CD4-positive, CD25-positive, alpha-beta regulatory T cell (primary cell): ENCODE measurements at regions not wholly inside any gene's neighbourhood (a gene's known extent, or its start where the extent isn't known, plus 50 kb on each side); places are given as distances from the start of the nearest gene placed in this dataset.

ENCODE experiments used
- ATAC-seq, 2 donors: fragments of 150-1000 bp; cut with Tn5 transposase; one replicate each; pipeline ENCODE4 v1.10.0; 2021; ENCODE audit warnings: low read depth in 2 of 2, moderate number of reproducible peaks in 2 of 2, moderate library complexity in 1 of 2
- DNase-seq, 3 donors: peaks; one replicate each; pipeline versions ENCODE4 v3.0.0 to v3.0.0-alpha.2; 2012 to 2022; ENCODE audit warnings: mixed read lengths in 1 of 3
- H3K27ac ChIP-seq: one replicate; pipeline ENCODE4 v1.7.0; 2013; ENCODE audit warnings: mild to moderate bottlenecking, low read length; ENCODE audit not compliant: insufficient read depth, poor library complexity, severe bottlenecking
- H3K27me3 ChIP-seq: one replicate; pipeline ENCODE4 v1.7.0; 2013; ENCODE audit warnings: low read length; ENCODE audit not compliant: control insufficient read depth, insufficient read depth
- H3K36me3 ChIP-seq: one replicate; pipeline ENCODE4 v1.7.0; 2013; ENCODE audit warnings: mild to moderate bottlenecking, low read length, moderate library complexity; ENCODE audit not compliant: control insufficient read depth, insufficient read depth
- H3K4me1 ChIP-seq: 2 replicates; pipeline ENCODE4 v1.7.0; 2013; ENCODE audit warnings: mild to moderate bottlenecking, low read length; ENCODE audit not compliant: insufficient read depth, control insufficient read depth, poor library complexity, severe bottlenecking
- H3K4me3 ChIP-seq: one replicate; pipeline ENCODE4 v1.7.0; 2013; ENCODE audit warnings: low read depth, mild to moderate bottlenecking, low read length, moderate library complexity
- H3K9me3 ChIP-seq, 2 experiments: 1 replicate in 1 of 2; 2 replicates in 1 of 2; pipeline ENCODE4 v1.7.0; 2013; ENCODE audit warnings: low read length in 2 of 2, mild to moderate bottlenecking in 1 of 2, moderate library complexity in 1 of 2; ENCODE audit not compliant: control insufficient read depth in 2 of 2
- H3K27ac Mint-ChIP-seq, 3 donors: one replicate each; pipeline ENCODE4 v1.8.0; 2020 to 2022; ENCODE audit warnings: mild to moderate bottlenecking in 3 of 3, mixed read lengths in 3 of 3, moderate library complexity in 2 of 3
- H3K27me3 Mint-ChIP-seq: one replicate; pipeline ENCODE4 v1.8.0; 2022; ENCODE audit warnings: mild to moderate bottlenecking, mixed read lengths
- H3K36me3 Mint-ChIP-seq: one replicate; pipeline ENCODE4 v1.8.0; 2020; ENCODE audit warnings: mixed read lengths
- H3K4me1 Mint-ChIP-seq, 4 donors: one replicate each; pipeline ENCODE4 v1.8.0; 2020 to 2022; ENCODE audit warnings: mixed read lengths in 4 of 4, mild to moderate bottlenecking in 1 of 4
- H3K4me3 Mint-ChIP-seq, 4 donors: one replicate each; pipeline ENCODE4 v1.8.0; 2020 to 2022; ENCODE audit warnings: mild to moderate bottlenecking in 4 of 4, mixed read lengths in 4 of 4, moderate library complexity in 3 of 4
- H3K9me3 Mint-ChIP-seq, 7 donors: one replicate each; pipeline ENCODE4 v1.8.0; 2020 to 2022; ENCODE audit warnings: mixed read lengths in 7 of 7, mild to moderate bottlenecking in 3 of 7, moderate library complexity in 2 of 7

DNA sequence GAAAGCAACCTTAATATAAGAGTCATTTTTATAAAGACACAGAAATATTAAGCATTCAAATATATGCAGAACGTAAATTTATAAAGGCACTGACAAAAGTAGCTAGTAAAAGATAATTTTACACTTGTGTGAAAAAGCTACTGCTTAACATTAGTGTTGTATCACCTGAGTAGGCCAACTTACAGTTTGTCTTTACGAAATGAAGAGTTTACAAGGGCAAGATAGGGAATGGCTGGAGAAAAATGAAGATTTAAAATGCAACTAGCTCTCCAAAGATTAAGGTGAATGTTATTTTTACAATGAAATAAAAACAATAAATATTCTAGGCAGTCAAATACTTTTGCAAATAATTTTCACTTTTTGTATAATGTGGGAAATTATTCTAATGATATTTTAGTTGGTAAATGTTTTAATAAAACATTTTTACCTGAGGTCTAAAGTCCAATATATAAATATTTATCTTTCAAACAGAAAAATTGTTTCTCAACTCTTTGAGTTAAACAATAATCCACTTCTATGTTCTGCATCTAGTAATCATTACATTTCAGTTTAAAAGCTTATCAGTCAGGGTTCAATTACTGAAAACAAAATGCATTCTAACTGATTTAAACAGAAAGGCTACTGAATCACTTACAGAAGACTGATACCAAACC is 382.6 kb downstream of the IPMK start:
- Mint-ChIP-seq H3K4me3 (peak overlapping the region in 1 of 4 donors; percentile 47), H3K9me3 (peaks cover 0 to 14% (median 2%) of the 10 kb centered on the region in 7 donors), H3K36me3 (no peaks in the 10 kb centered on the region), H3K4me1 (no peaks in the 10 kb centered on the region), H3K27ac (no peak overlapping the region), H3K27me3 (no peaks in the 10 kb centered on the region)
- Histone ChIP-seq H3K4me3 (no peak overlapping the region), H3K27me3 (no peaks in the 10 kb centered on the region), H3K36me3 (no peaks in the 10 kb centered on the region), H3K4me1 (no peaks in the 10 kb centered on the region), H3K27ac (no peak overlapping the region), H3K9me3 (peaks cover 0 to 3% of the 10 kb centered on the region in 2 experiments)
- DNase-seq (no peak), ATAC-seq (no peak)

DNA sequence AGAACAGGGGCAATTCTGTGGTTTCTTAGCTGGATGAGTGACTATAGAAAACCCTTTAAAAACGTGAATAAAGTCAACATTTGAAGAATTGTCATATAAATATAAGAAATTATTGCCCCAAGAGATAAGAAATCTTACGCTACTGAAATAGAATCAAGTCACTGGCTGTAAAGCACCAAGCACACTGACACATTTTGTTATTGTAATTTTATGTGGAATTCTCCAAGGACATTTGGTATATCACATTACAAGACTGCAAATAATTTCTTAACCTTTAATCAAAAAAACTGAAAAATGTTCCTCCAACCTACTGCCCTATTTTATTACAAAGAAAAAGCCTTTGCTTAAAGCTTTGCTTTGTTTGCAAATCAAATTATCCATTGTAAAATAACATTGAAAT is 383.3 kb downstream of the IPMK start:
- H3K27me3 ChIP-seq = no peaks in the 10 kb centered on the region
- H3K4me1 Mint-ChIP-seq = no peaks in the 10 kb centered on the region
- no peaks in the 10 kb centered on the region for H3K36me3 ChIP-seq
- no peak overlapping the region for H3K4me3 ChIP-seq
- peaks cover 0 to 3% of the 10 kb centered on the region in 2 experiments for H3K9me3 ChIP-seq
- H3K27me3 Mint-ChIP-seq = no peaks in the 10 kb centered on the region
- peaks cover 0 to 14% (median 2%) of the 10 kb centered on the region in 7 donors for H3K9me3 Mint-ChIP-seq
- H3K27ac ChIP-seq = no peak overlapping the region
- no peak for ATAC-seq
- DNase-seq = no peak
- H3K27ac Mint-ChIP-seq = no peak overlapping the region
- no peak overlapping the region for H3K4me3 Mint-ChIP-seq
- H3K4me1 ChIP-seq = no peaks in the 10 kb centered on the region
- H3K36me3 Mint-ChIP-seq = no peaks in the 10 kb centered on the region

DNA sequence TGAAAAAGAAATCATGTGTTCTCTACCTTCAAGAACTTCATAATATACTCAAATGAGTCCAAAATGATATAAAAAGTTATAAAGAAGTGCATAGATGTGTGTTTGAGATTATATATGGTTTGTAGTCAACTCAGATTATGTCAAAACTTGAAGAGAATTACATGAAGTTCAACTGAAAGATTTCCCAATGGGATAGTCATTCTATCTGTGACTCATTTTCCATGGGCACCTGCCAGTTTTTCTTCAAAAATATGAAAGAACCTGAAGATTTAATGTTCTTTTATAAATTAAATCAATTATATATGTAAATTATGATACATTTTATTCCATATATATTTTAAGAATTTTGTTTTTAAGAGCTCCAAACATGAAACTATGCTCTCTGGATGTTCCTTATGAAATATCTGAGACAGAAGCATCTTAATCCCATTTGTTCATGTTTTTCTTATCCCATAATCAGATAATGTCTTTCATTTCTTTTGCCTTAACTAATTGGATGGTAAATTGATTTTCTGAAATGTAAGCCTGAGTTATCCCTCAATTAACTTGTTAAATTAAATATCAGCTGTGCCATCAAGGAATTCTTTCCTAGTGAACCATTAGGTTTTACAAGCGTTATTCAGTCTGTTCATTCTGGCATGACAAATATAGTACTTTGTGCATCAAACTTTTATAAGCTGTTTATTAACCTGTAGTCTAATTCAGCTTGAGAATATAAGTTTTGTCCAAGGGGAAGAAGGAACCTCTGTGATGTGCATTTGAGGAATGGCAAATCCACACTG is 387.1 kb downstream of the IPMK start:
- Histone ChIP-seq H3K4me1 (no peaks in the 10 kb centered on the region), H3K4me3 (no peak overlapping the region), H3K27me3 (no peaks in the 10 kb centered on the region), H3K27ac (no peak overlapping the region), H3K36me3 (no peaks in the 10 kb centered on the region), H3K9me3 (no peaks in the 10 kb centered on the region)
- DNase-seq (no peak), ATAC-seq (no peak)
- H3K36me3 Mint-ChIP-seq = no peaks in the 10 kb centered on the region
- no peaks in the 10 kb centered on the region for H3K4me1 Mint-ChIP-seq
- H3K9me3 Mint-ChIP-seq = peaks cover 0 to 11% (median 1%) of the 10 kb centered on the region in 7 donors
- no peaks in the 10 kb centered on the region for H3K27me3 Mint-ChIP-seq
- no peak overlapping the region for H3K4me3 Mint-ChIP-seq
- no peak overlapping the region for H3K27ac Mint-ChIP-seq

DNA sequence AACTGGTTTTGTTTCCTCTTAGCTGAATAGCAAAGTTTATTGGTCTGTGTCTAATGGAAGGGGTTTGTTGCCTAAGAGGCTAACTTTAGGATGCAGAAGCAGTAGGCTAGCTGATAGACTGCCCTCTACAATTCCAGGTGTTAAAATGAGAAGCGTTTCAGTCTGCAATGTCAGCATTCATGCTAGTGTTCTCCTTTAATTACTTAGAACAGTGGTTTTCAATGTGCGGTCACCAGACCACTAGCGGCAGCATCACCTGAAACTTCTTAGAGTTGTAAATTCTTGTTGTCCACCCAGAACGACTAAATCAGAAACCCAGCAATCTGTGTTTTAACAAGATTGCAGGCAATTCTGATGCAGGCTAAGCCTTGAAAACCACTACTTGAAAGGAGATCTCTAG is 392.9 kb downstream of the IPMK start:
- H3K9me3 ChIP-seq = no peaks in the 10 kb centered on the region
- no peaks in the 10 kb centered on the region for H3K27me3 Mint-ChIP-seq
- no peak overlapping the region for H3K4me3 Mint-ChIP-seq
- no peaks in the 10 kb centered on the region for H3K4me1 Mint-ChIP-seq
- H3K36me3 ChIP-seq = no peaks in the 10 kb centered on the region
- no peaks in the 10 kb centered on the region for H3K27me3 ChIP-seq
- H3K9me3 Mint-ChIP-seq = peaks cover 0 to 23% (median 1%) of the 10 kb centered on the region in 7 donors
- DNase-seq (no peak), ATAC-seq (no peak)
- no peaks in the 10 kb centered on the region for H3K36me3 Mint-ChIP-seq
- H3K27ac ChIP-seq = no peak overlapping the region
- H3K4me3 ChIP-seq = no peak overlapping the region
- H3K27ac Mint-ChIP-seq = no peak overlapping the region
- no peaks in the 10 kb centered on the region for H3K4me1 ChIP-seq

DNA sequence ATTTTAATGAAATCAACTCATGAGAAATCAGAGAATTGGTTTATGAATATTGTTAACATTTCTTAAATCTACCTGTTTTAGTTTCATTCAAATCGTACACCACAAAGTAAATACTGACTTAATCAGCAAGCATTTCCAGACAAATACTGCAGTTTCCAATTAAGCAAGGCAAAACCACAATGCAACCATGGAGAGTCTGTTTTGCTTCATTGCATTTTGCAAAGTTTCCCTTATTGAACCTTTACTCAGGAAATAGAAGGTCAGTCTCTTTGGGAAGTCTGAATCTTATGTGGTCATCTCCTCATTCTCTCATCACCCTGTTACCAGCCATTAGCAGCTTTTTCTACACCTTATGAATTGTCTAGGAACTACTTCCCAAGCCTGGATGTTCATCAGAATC is 400.5 kb downstream of the IPMK start:
- Mint-ChIP-seq H3K36me3 (no peaks in the 10 kb centered on the region), H3K27ac (no peak overlapping the region), H3K27me3 (no peaks in the 10 kb centered on the region), H3K4me3 (no peak overlapping the region), H3K9me3 (peaks cover 0 to 17% (median 6%) of the 10 kb centered on the region in 7 donors), H3K4me1 (no peaks in the 10 kb centered on the region)
- Histone ChIP-seq H3K27me3 (no peaks in the 10 kb centered on the region), H3K4me1 (no peaks in the 10 kb centered on the region), H3K9me3 (no peaks in the 10 kb centered on the region), H3K27ac (no peak overlapping the region), H3K4me3 (no peak overlapping the region), H3K36me3 (no peaks in the 10 kb centered on the region)
- no peak for DNase-seq
- no peak for ATAC-seq

DNA sequence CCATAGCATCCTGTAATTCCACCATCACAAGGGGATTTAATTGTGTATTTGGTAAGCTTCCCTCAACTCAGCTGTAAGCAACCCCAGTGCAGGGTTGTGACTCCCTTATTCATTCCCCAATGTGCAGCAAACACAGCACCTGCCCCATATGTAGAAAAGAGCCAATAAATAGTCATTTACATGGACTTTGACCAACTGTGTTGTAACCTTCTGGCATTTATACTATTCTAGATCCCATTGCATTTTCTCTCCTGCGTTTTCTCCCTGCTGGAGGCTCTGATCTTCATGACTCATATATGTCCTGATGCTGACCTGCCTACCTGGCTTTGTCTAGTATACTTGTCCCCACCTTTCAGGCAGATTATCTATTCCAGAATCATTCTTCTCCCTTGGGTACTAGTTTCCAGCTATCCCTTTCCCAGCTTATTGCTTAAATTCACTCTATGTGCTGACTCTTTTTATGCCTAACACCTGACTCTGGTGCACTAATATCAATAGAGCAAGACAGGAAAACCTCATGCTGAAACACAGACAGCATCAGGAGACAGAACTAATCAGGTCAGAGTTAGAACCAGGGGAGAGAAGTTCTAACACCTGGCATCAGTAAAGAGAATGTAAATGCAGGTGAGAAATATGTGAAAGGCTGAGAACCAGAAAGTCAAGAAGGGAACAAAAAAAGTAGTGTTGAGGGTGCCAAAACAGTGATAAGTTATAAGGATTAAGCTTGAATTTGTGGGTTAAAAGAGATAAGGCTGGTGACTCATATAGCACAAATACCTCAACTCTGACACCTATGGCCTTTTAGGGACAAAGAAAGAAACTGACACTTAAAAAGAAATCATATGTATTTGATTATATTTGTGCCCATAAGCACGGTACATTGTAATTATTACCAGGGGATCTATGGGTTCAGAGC is 402.7 kb downstream of the IPMK start:
- no peak overlapping the region for H3K4me3 ChIP-seq
- H3K27me3 ChIP-seq = no peaks in the 10 kb centered on the region
- H3K36me3 ChIP-seq = no peaks in the 10 kb centered on the region
- H3K27ac ChIP-seq = no peak overlapping the region
- ATAC-seq (no peak), DNase-seq (no peak)
- H3K4me1 Mint-ChIP-seq = no peaks in the 10 kb centered on the region
- peaks cover 0 to 12% (median 6%) of the 10 kb centered on the region in 7 donors for H3K9me3 Mint-ChIP-seq
- no peak overlapping the region for H3K4me3 Mint-ChIP-seq
- H3K4me1 ChIP-seq = no peaks in the 10 kb centered on the region
- no peaks in the 10 kb centered on the region for H3K36me3 Mint-ChIP-seq
- H3K27ac Mint-ChIP-seq = no peak overlapping the region
- H3K27me3 Mint-ChIP-seq = no peaks in the 10 kb centered on the region
- no peaks in the 10 kb centered on the region for H3K9me3 ChIP-seq

DNA sequence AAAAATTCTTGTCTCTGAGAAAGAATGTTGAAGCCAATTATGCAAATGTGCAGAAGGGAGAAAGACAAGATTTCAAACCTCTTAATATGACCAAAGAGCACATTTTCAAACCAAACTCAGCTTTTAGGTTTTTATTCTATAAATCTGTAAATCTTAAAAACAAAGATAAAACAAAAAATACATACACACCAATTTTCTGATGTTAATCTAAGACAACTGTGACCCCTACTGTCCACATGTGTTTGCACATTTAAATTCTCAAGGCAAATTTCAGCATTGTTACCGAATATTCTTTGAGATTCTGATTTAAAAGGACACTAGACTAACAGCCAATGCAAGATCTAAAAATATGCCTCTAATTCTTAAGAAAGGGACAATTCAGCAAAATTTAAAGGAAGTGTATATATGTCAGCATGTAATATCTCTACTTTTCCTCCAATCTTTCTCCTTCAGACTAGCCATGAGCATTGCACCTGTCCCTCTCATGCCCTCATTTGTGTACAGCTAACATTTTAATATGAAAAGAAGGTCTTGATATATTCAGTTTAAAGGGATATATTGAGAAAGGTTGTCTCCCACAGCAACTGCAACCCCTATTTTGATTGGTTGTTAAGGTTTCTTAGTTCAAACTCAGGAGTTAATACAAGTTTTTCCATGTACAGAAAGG is 417.9 kb downstream of the IPMK start:
- Mint-ChIP-seq H3K9me3 (peaks cover 0 to 3% (median 0%) of the 10 kb centered on the region in 7 donors), H3K4me3 (no peak overlapping the region), H3K36me3 (no peaks in the 10 kb centered on the region), H3K4me1 (no peaks in the 10 kb centered on the region), H3K27ac (no peak overlapping the region), H3K27me3 (no peaks in the 10 kb centered on the region)
- ATAC-seq (no peak), DNase-seq (no peak)
- H3K4me3 ChIP-seq = no peak overlapping the region
- no peaks in the 10 kb centered on the region for H3K9me3 ChIP-seq
- no peaks in the 10 kb centered on the region for H3K27me3 ChIP-seq
- H3K4me1 ChIP-seq = no peaks in the 10 kb centered on the region
- H3K27ac ChIP-seq = no peak overlapping the region
- H3K36me3 ChIP-seq = no peaks in the 10 kb centered on the region
